ENCODE measurements at regions not wholly inside any gene's neighbourhood (a gene's known extent, or its start where the extent isn't known, plus 50 kb on each side); places are given as distances from the start of the nearest gene placed in this dataset.

DNA sequence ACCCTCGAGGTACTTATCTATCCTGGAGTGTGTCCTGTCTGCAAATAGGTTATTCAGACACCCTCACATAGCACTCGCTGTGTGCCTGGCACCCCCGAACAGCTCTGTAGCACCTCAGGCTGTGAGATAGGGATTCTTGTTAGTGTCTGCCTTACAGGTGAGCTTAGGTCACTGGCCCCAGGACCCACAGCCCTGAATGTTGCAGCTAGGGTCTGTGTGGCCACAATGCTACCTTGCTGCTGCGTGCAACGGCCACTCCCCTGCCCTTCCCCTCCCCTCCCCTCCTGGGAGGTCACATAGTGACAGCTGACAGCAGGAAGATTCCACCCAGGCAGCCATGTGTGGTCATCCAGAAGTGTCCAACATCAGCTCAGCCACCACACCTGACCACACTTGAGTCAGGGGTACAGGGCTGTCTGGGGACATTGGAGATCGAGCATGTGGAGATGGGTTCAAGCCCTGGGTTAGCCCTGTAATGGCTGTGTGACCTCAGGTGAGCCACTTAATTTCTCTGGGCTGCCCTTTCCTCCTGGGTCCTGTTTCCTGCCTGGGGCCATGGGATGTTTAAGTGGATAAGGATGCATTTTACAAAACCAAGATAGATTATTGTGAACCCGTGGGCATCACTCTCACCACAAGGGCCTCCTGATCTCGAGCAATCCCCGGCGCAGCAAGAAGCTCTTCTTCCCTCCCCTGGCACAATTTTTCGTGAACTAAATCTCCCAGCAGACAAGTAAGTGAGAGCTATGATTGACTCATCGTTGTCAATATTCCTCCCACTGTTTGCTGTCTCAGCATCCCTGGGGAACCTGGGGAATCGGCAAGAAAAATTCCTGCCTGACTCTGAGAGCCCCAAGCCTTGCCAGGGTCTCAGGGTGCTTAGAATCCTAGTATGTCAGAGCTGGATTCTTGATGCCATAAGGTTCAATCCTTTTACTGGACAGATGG lies 208.7 kb downstream of the PTPRU start:
- TF ChIP-seq, protein P1, sequence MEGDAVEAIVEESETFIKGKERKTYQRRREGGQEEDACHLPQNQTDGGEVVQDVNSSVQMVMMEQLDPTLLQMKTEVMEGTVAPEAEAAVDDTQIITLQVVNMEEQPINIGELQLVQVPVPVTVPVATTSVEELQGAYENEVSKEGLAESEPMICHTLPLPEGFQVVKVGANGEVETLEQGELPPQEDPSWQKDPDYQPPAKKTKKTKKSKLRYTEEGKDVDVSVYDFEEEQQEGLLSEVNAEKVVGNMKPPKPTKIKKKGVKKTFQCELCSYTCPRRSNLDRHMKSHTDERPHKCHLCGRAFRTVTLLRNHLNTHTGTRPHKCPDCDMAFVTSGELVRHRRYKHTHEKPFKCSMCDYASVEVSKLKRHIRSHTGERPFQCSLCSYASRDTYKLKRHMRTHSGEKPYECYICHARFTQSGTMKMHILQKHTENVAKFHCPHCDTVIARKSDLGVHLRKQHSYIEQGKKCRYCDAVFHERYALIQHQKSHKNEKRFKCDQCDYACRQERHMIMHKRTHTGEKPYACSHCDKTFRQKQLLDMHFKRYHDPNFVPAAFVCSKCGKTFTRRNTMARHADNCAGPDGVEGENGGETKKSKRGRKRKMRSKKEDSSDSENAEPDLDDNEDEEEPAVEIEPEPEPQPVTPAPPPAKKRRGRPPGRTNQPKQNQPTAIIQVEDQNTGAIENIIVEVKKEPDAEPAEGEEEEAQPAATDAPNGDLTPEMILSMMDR (IDR thresholded peaks at IDR 0.05; ENCODE audit: unreplicated experiment), result no peak
- peaks cover 10% of the 10 kb centered on the region for H3K4me1 Mint-ChIP-seq (ENCODE audit: low read depth)
- no peaks in the 10 kb centered on the region for H3K9me3 Mint-ChIP-seq (ENCODE audit: low read depth)
- peaks cover 4% of the 10 kb centered on the region for H3K27me3 Mint-ChIP-seq
- H3K36me3 Mint-ChIP-seq (ENCODE audit: insufficient read depth), result no peaks in the 10 kb centered on the region
- no peak for DNase-seq (ENCODE audit: low spot score, unreplicated experiment)
- no peak overlapping the region for H3K27ac Mint-ChIP-seq
- H3K4me3 Mint-ChIP-seq (ENCODE audit: low read depth), result no peak overlapping the region

GRCh38 chr1:29444081-29444715 lies 207.9 kb downstream of the PTPRU start:
- no peak overlapping the region for H3K4me3 Mint-ChIP-seq (ENCODE audit: low read depth)
- TF ChIP-seq, protein P1 (IDR thresholded peaks at IDR 0.05; ENCODE audit: unreplicated experiment), result no peak
- no peaks in the 10 kb centered on the region for H3K9me3 Mint-ChIP-seq (ENCODE audit: low read depth)
- no peak overlapping the region for H3K27ac Mint-ChIP-seq
- no peaks in the 10 kb centered on the region for H3K36me3 Mint-ChIP-seq (ENCODE audit: insufficient read depth)
- H3K27me3 Mint-ChIP-seq, result peaks cover 7% of the 10 kb centered on the region
- no peak for DNase-seq (ENCODE audit: low spot score, unreplicated experiment)
- H3K4me1 Mint-ChIP-seq (ENCODE audit: low read depth), result peaks cover 12% of the 10 kb centered on the region

DNA sequence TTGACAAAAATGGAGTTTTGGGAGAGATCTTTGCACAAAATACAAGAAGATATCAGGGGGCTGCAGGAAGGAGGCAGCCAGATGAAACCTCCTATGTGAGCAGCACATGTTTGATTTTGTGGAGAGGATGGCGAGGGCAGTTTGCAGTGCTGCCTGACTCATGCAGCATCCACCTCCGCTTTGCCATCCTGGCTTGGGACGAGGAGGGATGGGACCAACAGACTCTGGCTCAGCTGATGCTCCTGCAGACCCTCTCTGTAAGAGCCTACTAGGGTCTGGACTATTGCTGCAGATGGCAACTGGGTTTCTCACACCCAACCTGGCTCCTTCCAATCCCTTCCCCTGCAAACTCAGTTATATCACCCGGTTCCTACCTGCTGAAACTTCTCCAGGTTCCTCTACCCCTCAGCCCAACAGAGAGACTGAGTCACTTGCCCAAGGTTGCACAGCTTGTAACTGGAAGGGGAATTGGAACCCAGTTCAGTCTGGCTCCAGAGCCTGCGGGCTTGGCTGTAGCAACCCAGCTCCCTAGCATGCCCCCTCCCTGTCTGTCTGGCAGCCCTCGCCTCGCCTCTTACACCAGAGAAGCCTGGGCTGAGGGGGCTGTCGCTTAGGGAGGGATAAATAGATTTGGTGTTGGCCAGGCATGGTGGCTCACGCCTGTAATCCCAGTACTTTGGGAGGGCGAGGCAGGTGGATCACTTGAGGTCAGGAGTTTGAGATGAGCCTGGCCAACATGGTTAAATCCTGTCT lies 205.8 kb downstream of the PTPRU start:
- Mint-ChIP-seq H3K36me3 (ENCODE audit: insufficient read depth) (no peaks in the 10 kb centered on the region), H3K27me3 (peaks cover 11% of the 10 kb centered on the region), H3K27ac (no peak overlapping the region), H3K4me3 (ENCODE audit: low read depth) (no peak overlapping the region), H3K4me1 (ENCODE audit: low read depth) (peaks cover 14% of the 10 kb centered on the region), H3K9me3 (ENCODE audit: low read depth) (no peaks in the 10 kb centered on the region)
- no peak for DNase-seq (ENCODE audit: low spot score, unreplicated experiment)
- TF ChIP-seq, protein P1 (IDR thresholded peaks at IDR 0.05; ENCODE audit: unreplicated experiment), result no peak

GRCh38 chr1:29439615-29440014 lies 203.3 kb downstream of the PTPRU start:
- no peaks in the 10 kb centered on the region for H3K9me3 Mint-ChIP-seq (ENCODE audit: low read depth)
- no peak overlapping the region for H3K4me3 Mint-ChIP-seq (ENCODE audit: low read depth)
- DNase-seq (ENCODE audit: low spot score, unreplicated experiment), result no peak
- peaks cover 11% of the 10 kb centered on the region for H3K27me3 Mint-ChIP-seq
- H3K27ac Mint-ChIP-seq, result no peak overlapping the region
- H3K36me3 Mint-ChIP-seq (ENCODE audit: insufficient read depth), result no peaks in the 10 kb centered on the region
- H3K4me1 Mint-ChIP-seq (ENCODE audit: low read depth), result peaks cover 14% of the 10 kb centered on the region
- TF ChIP-seq, protein P1 (IDR thresholded peaks at IDR 0.05; ENCODE audit: unreplicated experiment), result no peak

DNA sequence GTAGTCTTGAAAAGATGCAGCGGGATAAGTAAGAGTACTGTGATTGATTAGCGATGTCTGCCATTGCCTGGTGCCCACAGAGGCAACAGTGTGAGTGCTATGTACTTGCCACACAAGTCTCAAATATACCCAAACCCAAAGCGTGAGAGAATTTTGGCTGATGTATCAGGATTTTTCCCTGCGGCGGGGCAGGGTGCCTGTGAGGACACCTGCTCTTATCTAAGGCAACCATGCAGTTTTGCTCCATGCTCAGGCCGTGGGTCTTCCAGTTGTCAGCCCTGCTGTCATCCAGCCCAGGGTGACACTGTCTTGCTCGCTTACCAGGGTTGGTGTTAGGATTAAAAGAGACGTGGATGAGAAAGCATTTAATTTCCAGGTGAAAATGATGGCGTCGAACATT lies 202.7 kb downstream of the PTPRU start:
- Mint-ChIP-seq H3K4me3 (ENCODE audit: low read depth) (no peak overlapping the region), H3K36me3 (ENCODE audit: insufficient read depth) (no peaks in the 10 kb centered on the region), H3K27ac (no peak overlapping the region), H3K9me3 (ENCODE audit: low read depth) (no peaks in the 10 kb centered on the region), H3K4me1 (ENCODE audit: low read depth) (peaks cover 14% of the 10 kb centered on the region), H3K27me3 (peaks cover 10% of the 10 kb centered on the region)
- DNase-seq (ENCODE audit: low spot score, unreplicated experiment), result no peak
- TF ChIP-seq, protein P1 (IDR thresholded peaks at IDR 0.05; ENCODE audit: unreplicated experiment), result no peak

Data from progenitor cell of endocrine pancreas (in vitro differentiated cells).